HepG2 (cell line): ENCODE measurements at regions not wholly inside any gene's neighbourhood (a gene's known extent, or its start where the extent isn't known, plus 50 kb on each side); places are given as distances from the start of the nearest gene placed in this dataset.

Source experiments
- ATAC-seq: fragments of 200-7000 bp; cut with Tn5 transposase; 3 replicates; pipeline ENCODE4 v1.9.1; 2020; ENCODE audit warnings: mild to moderate bottlenecking, moderate library complexity
- BruUV-seq: library from RNA; stranded (reverse); fragments of 400-500 nt; replicated peaks from 2 replicates; lab custom pipeline; 2021; lab: Mats Ljungman, UMichigan
- CTCF ChIA-PET: fragments of 300-600 bp; formaldehyde crosslinking; extraction: SDS; loops from one replicate; lab custom pipeline; 2021; ENCODE audit warnings: low total read pairs, inconsistent platforms, low intra/inter-chr PET ratio; lab: Yijun Ruan, JAX
- POLR2A ChIA-PET: fragments of 350-600 bp; sonication (Branson Sonifier 250); formaldehyde crosslinking; loops from one replicate; lab custom pipeline; 2020; ENCODE audit warnings: antibody characterized with exemption, inconsistent platforms; lab: Yijun Ruan, JAX
- DNase-seq: peaks from one replicate; pipeline ENCODE4 v3.0.0-alpha.2; 2015; ENCODE audit warnings: low spot score
- FAIRE-seq: peaks from 3 replicates; lab custom pipeline; 2011; peaks lifted over from hg19 to GRCh38; lab: Jason Lieb, UNC
- H2AFZ ChIP-seq: one replicate; pipeline ENCODE4 v1.6.1; 2011; ENCODE audit warnings: low read length, inconsistent platforms
- H3K27ac ChIP-seq: fragments of 300-600 bp; 3 replicates; pipeline ENCODE4 v1.8.0; 2011; ENCODE audit warnings: mixed run types, mild to moderate bottlenecking, mixed read lengths, low read length, inconsistent platforms; ENCODE audit not compliant: insufficient read depth; ENCODE audit errors: extremely low read length
- H3K27me3 ChIP-seq, 2 experiments: fragments of 200-600 bp in 1 of 2; 2 replicates in 1 of 2; 3 replicates in 1 of 2; pipeline versions ENCODE4 v1.6.0 to v1.8.0; 2011; ENCODE audit warnings: low read length in 2 of 2, mild to moderate bottlenecking in 2 of 2, moderate library complexity in 2 of 2, inconsistent platforms in 1 of 2; ENCODE audit not compliant: insufficient read depth in 2 of 2, control insufficient read depth in 1 of 2
- H3K36me3 ChIP-seq, 2 experiments: fragments of 200-600 bp in 1 of 2; replicated peaks in 1 of 2; 2 replicates in 1 of 2; 3 replicates in 1 of 2; pipeline versions ENCODE4 v1.5.1 to v1.8.0; 2011; ENCODE audit warnings: low read length in 2 of 2, inconsistent platforms in 1 of 2; ENCODE audit not compliant: insufficient read depth in 2 of 2, control insufficient read depth in 1 of 2
- H3K4me1 ChIP-seq: 2 replicates; pipeline ENCODE4 v1.5.1; 2012; ENCODE audit warnings: low read length, inconsistent platforms; ENCODE audit not compliant: insufficient read depth
- H3K4me2 ChIP-seq: 2 replicates; pipeline ENCODE4 v1.6.0; 2011; ENCODE audit warnings: low read depth, low read length, inconsistent platforms
- H3K4me3 ChIP-seq, 3 experiments: fragments of 200-600 bp in 1 of 3; sonication (generic), shearing (Covaris generic) in 1 of 3; replicated peaks in 1 of 3; 2 replicates each; pipeline ENCODE4 v1.5.1; 2011 to 2016; ENCODE audit warnings: low read length in 3 of 3, inconsistent platforms in 2 of 3, low read depth in 2 of 3, mild to moderate bottlenecking in 2 of 3, control low read depth in 1 of 3, mixed read lengths in 1 of 3; ENCODE audit not compliant: insufficient read depth in 1 of 3
- H3K79me2 ChIP-seq: one replicate; pipeline ENCODE4 v1.6.1; 2011; ENCODE audit warnings: low read length, inconsistent platforms; ENCODE audit not compliant: insufficient read depth
- H3K9ac ChIP-seq: 2 replicates; pipeline ENCODE4 v1.6.0; 2011; ENCODE audit warnings: mild to moderate bottlenecking, low read depth, low read length, inconsistent platforms; ENCODE audit not compliant: insufficient read depth
- H3K9me3 ChIP-seq: 2 replicates; pipeline ENCODE4 v1.5.1; 2012; ENCODE audit warnings: mild to moderate bottlenecking, low read length
- H4K20me1 ChIP-seq: 2 replicates; pipeline ENCODE4 v1.6.0; 2011; ENCODE audit warnings: inconsistent platforms, mild to moderate bottlenecking, low read length, moderate library complexity; ENCODE audit not compliant: insufficient read depth
- ETV5 ChIP-seq: IDR thresholded peaks from 2 replicates; pipeline ENCODE4 v1.6.1; 2018; ENCODE audit warnings: missing biosample characterization, missing genetic modification reagents, inconsistent platforms, borderline replicate concordance
- KDM4B ChIP-seq: sonication (generic); formaldehyde crosslinking; IDR thresholded peaks from 2 replicates; pipeline ENCODE4 v1.4.0; 2020; ENCODE audit warnings: missing genetic modification reagents
- RARG ChIP-seq: sonication (generic); formaldehyde crosslinking; IDR thresholded peaks from 2 replicates; pipeline ENCODE4 v1.4.0; 2020; ENCODE audit warnings: low read depth, mild to moderate bottlenecking, missing genetic modification reagents
- RBFOX2 ChIP-seq: fragments of 200-400 bp; formaldehyde crosslinking; IDR thresholded peaks from 2 replicates; pipeline ENCODE4 v1.6.1; 2017; ENCODE audit warnings: low read depth, mild to moderate bottlenecking, low read length
- ZNF34 ChIP-seq: sonication (generic); formaldehyde crosslinking; IDR thresholded peaks from 2 replicates; pipeline ENCODE4 v1.4.0; 2020; ENCODE audit warnings: mild to moderate bottlenecking, missing genetic modification reagents, borderline replicate concordance
- ZNF570 ChIP-seq: sonication (generic); formaldehyde crosslinking; IDR thresholded peaks from 2 replicates; pipeline ENCODE4 v1.4.0; 2020; ENCODE audit warnings: mild to moderate bottlenecking, missing genetic modification reagents, borderline replicate concordance
- ZNF589 ChIP-seq: sonication (generic); formaldehyde crosslinking; conservative IDR thresholded peaks from 2 replicates; pipeline ENCODE4 v1.8.0; 2022; ENCODE audit warnings: mild to moderate bottlenecking, moderate library complexity, missing genetic modification reagents
- ZNF704 ChIP-seq: sonication (generic); formaldehyde crosslinking; IDR thresholded peaks from 2 replicates; pipeline ENCODE4 v1.8.1; 2023; ENCODE audit warnings: mild to moderate bottlenecking, inconsistent platforms, moderate library complexity, missing genetic modification reagents, borderline replicate concordance
- ZNF749 ChIP-seq: sonication (generic); formaldehyde crosslinking; IDR thresholded peaks from 2 replicates; pipeline ENCODE4 v1.8.0; 2022; ENCODE audit warnings: mild to moderate bottlenecking, missing genetic modification reagents, moderate library complexity, borderline replicate concordance
- ZNF788 ChIP-seq: sonication (generic); formaldehyde crosslinking; IDR thresholded peaks from 2 replicates; pipeline ENCODE4 v1.5.0; 2020; ENCODE audit warnings: mild to moderate bottlenecking, missing genetic modification reagents, borderline replicate concordance
- WGBS: methylation state at CpG from one replicate; pipeline ENCODE4 v1.1.6; 2017; ENCODE audit warnings: low lambda C conversion rate; 5-methylcytosine and 5-hydroxymethylcytosine counted together
- in situ Hi-C: cut with HindIII; loops from 2 replicates; pipeline ENCODE4 v1.10.0; 2017; ENCODE audit warnings: low pct_unique_long_range_greater_than_20kb; ENCODE audit not compliant: extremely low pct_ligation_motif_present
- intact Hi-C: fragments of 100-400 bp; cut with micrococcal nuclease; formaldehyde crosslinking; loops from one replicate; pipeline ENCODE4 v1.10.0; 2022; ENCODE audit not compliant: unreplicated experiment
- TF ChIP-seq, protein P1 (sequence below): sonication (generic); formaldehyde crosslinking; IDR thresholded peaks from 2 replicates; pipeline ENCODE4 v1.4.0; 2020; ENCODE audit warnings: missing genetic modification reagents
- TF ChIP-seq, protein P2 (sequence below): sonication (generic); IDR thresholded peaks from 2 replicates; pipeline ENCODE4 v1.6.1; 2016; ENCODE audit warnings: low read depth, borderline replicate concordance

GRCh38 chr6:62392291-62392690 is 106.3 kb upstream of the KHDRBS2 start:
- Histone ChIP-seq H3K4me3 (no peak overlapping the region), H3K4me1 (no peaks in the 10 kb centered on the region), H4K20me1 (no peaks in the 10 kb centered on the region), H3K36me3 (no peaks in the 10 kb centered on the region), H3K9me3 (no peaks in the 10 kb centered on the region), H3K79me2 (no peaks in the 10 kb centered on the region), H2AFZ (no peak overlapping the region), H3K27me3 (no peaks in the 10 kb centered on the region; a peak in 1 of 5 replicates), H3K4me2 (no peak overlapping the region), H3K9ac (no peak overlapping the region), H3K27ac (no peak overlapping the region)
- CTCF ChIA-PET, result no interaction called here
- in situ Hi-C loops, result no loop called here
- POLR2A ChIA-PET, result no interaction called here
- intact Hi-C loops, result no loop called here
- BruUV-seq, result no TSS peak
- FAIRE-seq (no peak), DNase-seq (no peak), ATAC-seq (no peak)
- 4% methylated on average over 3 of the region's 3 CpGs for WGBS
- TF ChIP-seq ZNF788 (CRISPR knock-in tag), result no peak
- TF ChIP-seq ETV5 (CRISPR knock-in tag), result no peak
- TF ChIP-seq RBFOX2, result no peak
- TF ChIP-seq KDM4B (CRISPR knock-in tag), result no peak
- no peak for TF ChIP-seq ZNF570 (CRISPR knock-in tag)
- no peak for TF ChIP-seq ZNF704 (CRISPR knock-in tag)
- TF ChIP-seq RARG (CRISPR knock-in tag), result no peak
- no peak for TF ChIP-seq ZNF34
- TF ChIP-seq ZNF749, result no peak
- TF ChIP-seq, protein P1, sequence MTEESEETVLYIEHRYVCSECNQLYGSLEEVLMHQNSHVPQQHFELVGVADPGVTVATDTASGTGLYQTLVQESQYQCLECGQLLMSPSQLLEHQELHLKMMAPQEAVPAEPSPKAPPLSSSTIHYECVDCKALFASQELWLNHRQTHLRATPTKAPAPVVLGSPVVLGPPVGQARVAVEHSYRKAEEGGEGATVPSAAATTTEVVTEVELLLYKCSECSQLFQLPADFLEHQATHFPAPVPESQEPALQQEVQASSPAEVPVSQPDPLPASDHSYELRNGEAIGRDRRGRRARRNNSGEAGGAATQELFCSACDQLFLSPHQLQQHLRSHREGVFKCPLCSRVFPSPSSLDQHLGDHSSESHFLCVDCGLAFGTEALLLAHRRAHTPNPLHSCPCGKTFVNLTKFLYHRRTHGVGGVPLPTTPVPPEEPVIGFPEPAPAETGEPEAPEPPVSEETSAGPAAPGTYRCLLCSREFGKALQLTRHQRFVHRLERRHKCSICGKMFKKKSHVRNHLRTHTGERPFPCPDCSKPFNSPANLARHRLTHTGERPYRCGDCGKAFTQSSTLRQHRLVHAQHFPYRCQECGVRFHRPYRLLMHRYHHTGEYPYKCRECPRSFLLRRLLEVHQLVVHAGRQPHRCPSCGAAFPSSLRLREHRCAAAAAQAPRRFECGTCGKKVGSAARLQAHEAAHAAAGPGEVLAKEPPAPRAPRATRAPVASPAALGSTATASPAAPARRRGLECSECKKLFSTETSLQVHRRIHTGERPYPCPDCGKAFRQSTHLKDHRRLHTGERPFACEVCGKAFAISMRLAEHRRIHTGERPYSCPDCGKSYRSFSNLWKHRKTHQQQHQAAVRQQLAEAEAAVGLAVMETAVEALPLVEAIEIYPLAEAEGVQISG (CRISPR knock-in tag), result no peak
- TF ChIP-seq, protein P2, sequence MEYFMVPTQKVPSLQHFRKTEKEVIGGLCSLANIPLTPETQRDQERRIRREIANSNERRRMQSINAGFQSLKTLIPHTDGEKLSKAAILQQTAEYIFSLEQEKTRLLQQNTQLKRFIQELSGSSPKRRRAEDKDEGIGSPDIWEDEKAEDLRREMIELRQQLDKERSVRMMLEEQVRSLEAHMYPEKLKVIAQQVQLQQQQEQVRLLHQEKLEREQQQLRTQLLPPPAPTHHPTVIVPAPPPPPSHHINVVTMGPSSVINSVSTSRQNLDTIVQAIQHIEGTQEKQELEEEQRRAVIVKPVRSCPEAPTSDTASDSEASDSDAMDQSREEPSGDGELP, result no peak
- no peak for TF ChIP-seq ZNF589 (CRISPR knock-in tag)
